HCEC 1CT (cell line): ENCODE measurements at regions not wholly inside any gene's neighbourhood (a gene's known extent, or its start where the extent isn't known, plus 50 kb on each side); places are given as distances from the start of the nearest gene placed in this dataset.

Source experiments
- DNase-seq: peaks from one replicate; pipeline ENCODE4 v3.0.0-alpha.2; 2017

DNA sequence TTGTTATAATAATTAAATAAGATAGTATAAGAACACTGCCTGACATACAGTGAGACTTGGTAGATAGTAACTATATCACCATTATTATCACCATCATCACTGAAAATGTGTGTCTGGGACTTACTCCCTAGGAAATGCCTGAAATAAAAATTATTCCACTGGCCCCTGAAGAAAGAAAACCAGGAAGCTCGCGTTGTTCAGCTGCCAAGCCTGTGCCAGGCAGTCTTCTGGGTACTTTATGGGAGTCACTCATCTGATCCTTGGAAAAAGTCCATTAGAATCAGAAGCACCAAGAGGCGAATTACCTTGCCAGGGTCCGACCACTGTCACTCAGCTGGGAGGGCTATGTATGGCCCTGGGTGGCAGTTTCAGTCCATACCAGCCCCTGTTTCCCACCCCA lies 220.3 kb upstream of the TPM1 start:
- no peak for DNase-seq

- no peak for DNase-seq
Measured at GRCh38 chr15:62823561-62823960, 219.0 kb upstream of the TPM1 start.

DNA sequence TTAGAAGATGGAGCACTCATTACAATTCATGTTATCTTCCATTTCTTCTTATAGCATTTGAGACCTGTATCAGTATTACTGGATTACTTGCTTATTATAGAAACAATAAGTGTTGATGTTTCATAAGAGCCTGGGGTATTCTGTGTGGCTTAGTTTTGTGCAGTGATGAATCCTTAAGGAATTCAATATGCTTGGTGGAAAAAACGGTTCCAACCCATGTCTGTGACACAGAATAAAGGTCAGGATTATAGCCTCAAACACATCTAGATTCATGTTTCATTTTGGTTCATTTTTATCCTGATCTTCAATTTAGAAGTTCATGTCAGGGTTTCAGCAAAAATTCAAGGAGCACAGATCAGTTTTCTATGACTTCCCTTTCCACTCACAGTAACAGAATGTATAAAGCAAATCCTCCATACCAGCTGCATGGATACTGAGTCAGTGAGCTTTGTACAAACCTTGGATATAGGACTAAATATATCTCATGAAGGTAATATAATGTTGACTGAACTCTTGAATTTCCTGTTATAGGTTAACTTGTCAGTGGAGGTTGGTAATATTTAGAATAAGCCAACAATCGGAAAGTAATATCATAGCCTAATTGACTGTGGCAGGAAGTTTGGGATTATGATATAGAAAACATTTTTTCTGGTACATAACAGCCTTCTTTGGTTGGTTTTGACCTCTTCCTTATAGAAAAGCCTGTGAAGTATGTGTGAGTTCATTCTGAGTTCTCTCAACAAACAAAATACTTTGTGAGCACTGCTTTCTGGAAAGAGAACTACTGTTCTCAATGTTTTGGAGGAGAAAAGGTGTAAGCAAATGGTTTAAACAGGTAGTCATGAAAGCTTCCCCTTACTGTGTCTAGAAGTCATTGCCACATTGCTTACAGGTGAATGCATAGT lies 218.2 kb upstream of the TPM1 start:
- DNase-seq: peak; percentile 81

DNA sequence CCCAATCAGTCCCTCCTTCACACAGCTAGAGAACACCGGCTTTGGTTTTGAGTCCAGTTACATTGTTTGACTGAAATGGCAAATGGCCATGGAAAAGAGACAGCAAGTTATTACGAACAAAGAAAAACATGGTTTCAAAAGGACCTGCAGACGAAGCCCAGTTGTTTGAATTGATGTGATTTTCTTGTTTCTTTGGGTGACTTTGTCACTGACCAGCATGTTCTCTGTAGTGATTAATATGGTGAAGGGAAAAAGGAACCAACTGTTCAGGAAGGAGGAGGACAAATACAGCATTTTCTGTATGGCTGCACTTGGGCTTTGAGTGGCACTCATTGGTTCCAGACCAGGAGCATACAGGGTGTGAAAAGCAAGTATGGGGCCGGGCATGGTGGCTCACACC lies 217.4 kb upstream of the TPM1 start:
- DNase-seq: no peak

DNA sequence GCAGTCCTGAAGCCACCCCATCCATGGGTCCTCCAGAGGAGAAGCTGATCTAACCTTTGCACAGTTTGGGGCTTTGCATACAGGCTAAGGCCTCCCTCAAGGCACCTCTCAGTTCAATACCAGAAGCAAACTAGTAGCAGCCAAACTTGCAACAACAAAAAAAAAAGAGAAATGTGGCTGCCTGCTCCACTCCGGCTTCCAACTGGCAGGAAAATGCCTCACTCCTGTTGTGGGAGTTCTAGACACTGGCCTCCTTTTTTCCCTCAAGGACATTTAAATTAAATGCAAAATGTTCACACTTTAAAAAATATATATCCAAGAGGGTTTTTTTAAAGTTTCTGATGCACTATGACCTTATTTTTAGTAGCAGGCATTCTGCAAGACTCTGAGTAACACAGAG lies 216.0 kb upstream of the TPM1 start:
- no peak for DNase-seq

DNA sequence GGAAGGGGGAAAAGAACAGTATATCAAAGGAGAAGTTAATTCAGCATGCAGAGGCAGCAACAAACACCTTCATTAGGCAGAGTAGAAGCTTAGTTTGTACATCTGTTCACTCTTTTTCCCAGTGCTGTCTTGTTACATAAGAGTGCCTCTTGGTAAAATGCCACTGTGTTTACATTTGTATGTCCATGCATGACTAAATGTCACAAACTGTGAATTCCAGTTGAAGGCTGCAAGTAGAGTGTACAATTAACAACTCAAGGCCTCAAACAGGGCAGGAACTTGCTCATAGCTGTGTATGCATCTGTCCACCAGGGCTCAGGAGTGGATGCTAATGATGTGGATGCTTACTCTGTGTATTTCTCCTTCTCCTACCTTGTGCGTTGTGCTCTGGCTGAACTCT lies 214.2 kb upstream of the TPM1 start:
- no peak for DNase-seq

- no peak for DNase-seq
Measured at GRCh38 chr15:62832231-62832630, 210.3 kb upstream of the TPM1 start.

DNA sequence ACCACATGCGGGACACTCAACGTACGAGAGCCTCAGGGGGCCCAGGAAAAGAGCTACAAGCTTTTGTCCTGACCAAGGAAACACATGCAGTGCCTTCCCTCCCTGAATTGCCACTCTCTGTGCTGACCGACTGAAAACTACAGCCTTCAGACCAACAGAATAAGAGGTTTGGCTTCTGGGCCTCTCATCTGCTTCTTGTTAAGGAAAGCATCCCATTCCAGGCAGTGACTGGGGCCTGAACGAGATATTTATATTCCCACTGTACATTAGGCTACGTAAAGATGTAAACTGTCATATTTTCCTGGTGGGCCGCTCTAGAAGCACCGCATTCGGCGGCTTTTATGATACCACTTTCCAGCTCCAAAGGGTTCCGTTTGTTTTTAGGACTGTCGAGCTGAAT lies 208.9 kb upstream of the TPM1 start:
- DNase-seq: no peak

DNA sequence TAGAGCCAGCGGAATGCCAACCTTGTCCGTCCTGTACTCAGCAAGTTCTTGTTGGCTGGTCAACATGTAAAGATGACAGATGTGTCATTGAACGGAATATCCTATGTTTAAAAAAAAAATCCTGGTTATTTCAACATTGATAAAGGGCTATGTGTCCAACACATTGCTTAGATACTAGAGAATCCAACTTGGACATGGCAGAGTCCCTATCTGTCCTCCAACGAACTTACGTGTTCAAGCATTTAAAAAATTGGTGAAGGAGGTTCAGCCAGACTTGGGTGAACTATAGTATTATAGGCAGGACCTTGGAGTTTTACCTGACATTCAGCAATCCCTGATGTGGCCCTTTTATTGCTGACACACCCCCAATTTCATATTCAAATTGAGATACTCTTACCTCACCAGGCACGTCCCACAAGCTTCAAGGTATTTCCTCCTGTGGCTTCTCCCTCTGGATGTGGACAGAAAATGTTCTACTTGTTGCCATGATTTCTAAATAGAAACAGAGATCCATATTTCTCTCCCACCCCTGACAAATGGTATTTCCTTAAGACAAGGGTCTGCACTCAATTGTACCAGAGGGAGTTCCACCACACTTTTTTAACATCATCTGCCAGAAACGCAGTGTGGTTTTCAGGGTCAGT lies 207.7 kb upstream of the TPM1 start:
- DNase-seq: no peak

DNA sequence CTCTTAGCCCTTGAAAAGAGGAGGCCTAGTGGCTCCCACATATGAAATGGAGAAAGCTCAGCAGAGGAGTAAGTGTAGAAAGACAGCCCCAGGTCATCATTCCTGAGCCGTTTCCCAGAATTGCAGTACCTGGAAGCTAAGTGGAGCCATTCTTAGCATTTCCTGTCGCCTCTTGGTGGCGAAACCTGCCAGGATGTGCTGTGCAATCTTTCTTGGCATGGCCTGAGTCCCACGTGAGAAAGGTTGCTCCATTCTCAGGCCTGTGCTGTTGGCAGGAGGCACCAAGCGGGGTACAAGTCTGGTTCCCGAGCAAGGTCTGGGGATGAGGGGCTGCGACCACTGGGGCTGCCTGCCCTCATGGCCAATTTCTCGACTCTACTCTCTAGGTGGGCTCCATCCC lies 207.2 kb upstream of the TPM1 start:
- no peak for DNase-seq

DNA sequence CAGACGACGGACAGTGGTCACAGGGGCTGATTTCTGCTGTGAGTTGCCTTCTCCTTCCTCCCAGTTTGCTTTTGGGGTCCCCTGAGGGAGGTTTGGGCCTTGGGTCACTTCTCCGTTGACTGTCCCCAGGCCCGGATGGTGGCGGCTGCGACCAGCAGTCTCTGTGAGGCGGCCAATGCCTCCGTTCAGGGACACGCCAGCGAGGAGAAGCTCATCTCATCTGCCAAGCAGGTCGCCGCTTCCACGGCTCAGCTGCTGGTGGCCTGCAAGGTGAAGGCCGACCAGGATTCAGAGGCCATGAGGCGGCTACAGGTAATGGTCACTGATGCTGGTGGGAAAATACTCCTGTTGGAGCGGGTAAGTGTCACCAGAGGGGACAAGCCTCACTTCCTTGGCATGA lies 206.8 kb upstream of the TPM1 start:
- DNase-seq: no peak

GRCh38 chr15:62840526-62841268 lies 201.8 kb upstream of the TPM1 start:
- no peak for DNase-seq

- no peak for DNase-seq
Measured at GRCh38 chr15:62841269-62841628, 201.3 kb upstream of the TPM1 start.

- DNase-seq: no peak
Measured at GRCh38 chr15:62841891-62842559, 200.5 kb upstream of the TPM1 start.

GRCh38 chr15:62843311-62843710 lies 199.2 kb upstream of the TPM1 start:
- DNase-seq: no peak

GRCh38 chr15:62844564-62845240 lies 197.8 kb upstream of the TPM1 start:
- no peak for DNase-seq

- peak; percentile 36 for DNase-seq
Measured at GRCh38 chr15:62845241-62846126, 197.1 kb upstream of the TPM1 start.

- no peak for DNase-seq
Measured at GRCh38 chr15:62846131-62846804, 196.3 kb upstream of the TPM1 start.

DNA sequence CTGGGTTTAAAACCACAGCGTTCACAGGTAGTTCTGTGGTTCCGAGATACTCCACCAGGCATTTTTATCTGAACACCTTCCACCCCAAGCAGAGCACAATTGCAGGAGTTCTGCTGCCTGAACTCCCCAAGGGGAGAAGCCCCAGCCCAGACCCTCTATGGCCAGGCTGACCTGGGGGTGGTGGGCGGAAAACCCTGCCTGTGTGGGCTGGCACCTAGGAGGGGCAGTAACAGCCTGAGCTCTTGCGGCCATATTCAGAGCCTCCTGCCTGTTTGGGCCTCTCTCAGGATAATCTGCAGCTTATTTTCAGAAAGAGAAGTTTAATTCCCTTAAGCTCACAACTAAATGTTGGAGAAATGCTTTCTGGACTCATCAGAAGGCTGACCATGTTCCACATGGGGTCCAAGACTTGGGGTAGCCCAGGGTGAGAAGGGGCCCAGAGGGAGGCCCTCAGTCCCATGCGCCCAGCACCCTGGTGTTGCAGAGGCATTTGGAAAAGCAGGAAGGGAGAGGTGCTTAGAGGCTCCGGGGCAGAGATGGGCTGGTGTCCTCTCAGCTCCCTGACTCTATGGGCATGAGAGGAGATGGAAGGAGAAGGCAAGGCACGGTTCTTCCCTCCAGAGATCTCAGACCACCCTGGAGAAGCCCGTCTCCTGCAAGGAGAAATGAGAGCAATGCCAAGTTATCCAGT lies 195.6 kb upstream of the TPM1 start:
- DNase-seq: no peak

DNA sequence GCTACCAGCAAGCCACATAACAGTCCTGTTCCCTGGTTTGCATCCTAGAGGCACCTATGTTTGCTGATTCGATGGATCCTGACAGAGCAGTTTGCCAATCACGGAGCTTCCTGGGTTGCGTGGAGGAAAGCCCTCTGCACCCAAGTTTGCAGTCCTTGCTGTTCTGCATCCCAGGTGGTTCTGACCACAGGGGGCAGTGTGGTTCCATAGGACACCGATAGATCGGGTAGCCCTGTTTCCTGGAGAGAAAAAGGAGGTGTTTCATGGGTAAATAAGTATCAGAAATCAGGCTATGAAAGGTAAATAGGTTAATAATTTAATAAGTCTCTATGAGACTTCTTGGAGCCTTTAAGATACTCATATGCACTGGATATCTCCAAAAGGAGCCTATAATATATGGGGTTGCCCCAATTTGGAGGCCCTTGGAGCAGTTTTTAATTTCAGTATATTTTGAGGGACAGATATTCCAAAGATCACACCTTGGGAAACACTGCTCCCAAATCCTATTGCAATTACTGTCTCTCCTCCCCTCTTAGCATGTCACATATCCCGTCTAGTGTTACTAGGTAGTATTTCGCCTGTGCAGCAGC lies 194.6 kb upstream of the TPM1 start:
- peak; percentile 35 for DNase-seq
